ENCODE measurements at regions not wholly inside any gene's neighbourhood (a gene's known extent, or its start where the extent isn't known, plus 50 kb on each side); places are given as distances from the start of the nearest gene placed in this dataset.
A peak's percentile ranks its signal among the peaks of the same experiment; 100 is the strongest.
"Not testable (repeated sequence)": the region's sequence is repeated elsewhere in the genome, so short reads cannot be mapped to it uniquely, and the experiment has no call there.

DNA sequence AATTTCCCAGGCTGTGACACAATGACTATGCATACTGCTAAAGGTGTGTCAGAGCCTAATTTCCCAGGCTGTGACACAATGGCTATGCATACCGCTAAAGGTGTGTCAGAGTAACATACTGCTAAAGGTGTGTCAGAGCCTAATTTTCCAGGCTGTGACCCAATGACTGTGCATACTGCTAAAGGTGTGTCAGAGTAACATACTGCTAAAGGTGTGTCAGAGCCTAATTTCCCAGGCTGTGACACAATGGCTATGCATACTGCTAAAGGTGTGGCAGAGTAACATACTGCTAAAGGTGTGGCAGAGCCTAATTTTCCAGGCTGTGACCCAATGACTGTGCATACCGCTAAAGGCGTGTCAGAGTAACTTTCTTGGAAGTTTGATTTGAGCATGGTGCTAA is 132.9 kb downstream of the BOD1 start:
- H3K9ac ChIP-seq (ENCODE audit: low read depth, low read length, poor library complexity); H3K4me3 ChIP-seq (ENCODE audit: low read length in 2 of 2); H2BK12ac ChIP-seq (ENCODE audit: low read length); H3K18ac ChIP-seq (ENCODE audit: low read length); H3K9me3 ChIP-seq (replicated peaks in 1 of 2; ENCODE audit: control insufficient read depth in 2 of 2, insufficient read depth in 1 of 2, low read depth in 1 of 2, low read length in 2 of 2); H3K4ac ChIP-seq (ENCODE audit: low read length); H2BK5ac ChIP-seq (ENCODE audit: low read length); H3K79me1 ChIP-seq (ENCODE audit: low read depth, low read length); H2BK15ac ChIP-seq (ENCODE audit: low read length); H2AK5ac ChIP-seq (ENCODE audit: low read depth, low read length); H2AFZ ChIP-seq (ENCODE audit: low read length); H4K8ac ChIP-seq (ENCODE audit: low read depth, low read length); H3K14ac ChIP-seq (ENCODE audit: low read length); H3K4me2 ChIP-seq (ENCODE audit: insufficient read depth, low read length, poor library complexity, severe bottlenecking); H3K4me1 ChIP-seq (ENCODE audit: control insufficient read depth in 2 of 2, insufficient read depth in 1 of 2, low read depth in 1 of 2, low read length in 2 of 2); H3K27me3 ChIP-seq (ENCODE audit: control insufficient read depth in 3 of 3, insufficient read depth in 3 of 3, low read depth in 1 of 3, low read length in 3 of 3); H2BK120ac ChIP-seq (ENCODE audit: low read depth, low read length); H3K23ac ChIP-seq (ENCODE audit: low read depth, low read length, poor library complexity); H3K27ac ChIP-seq (replicated peaks; ENCODE audit: low read length); H3K36me3 ChIP-seq (replicated peaks in 1 of 2; ENCODE audit: control insufficient read depth in 2 of 2, insufficient read depth in 2 of 2, low read length in 2 of 2); DNase-seq (ENCODE audit: low spot score): not testable (repeated sequence)
- peak overlapping the region; percentile 33 for H4K91ac ChIP-seq (ENCODE audit: low read depth, low read length, poor library complexity)
- WGBS, 2 donors (ENCODE audit: extremely low coverage in 2 of 2, insufficient read length in 2 of 2, insufficient replicate concordance in 1 of 2), result no CpG with 5 or more reads among the region's 3 CpGs

DNA sequence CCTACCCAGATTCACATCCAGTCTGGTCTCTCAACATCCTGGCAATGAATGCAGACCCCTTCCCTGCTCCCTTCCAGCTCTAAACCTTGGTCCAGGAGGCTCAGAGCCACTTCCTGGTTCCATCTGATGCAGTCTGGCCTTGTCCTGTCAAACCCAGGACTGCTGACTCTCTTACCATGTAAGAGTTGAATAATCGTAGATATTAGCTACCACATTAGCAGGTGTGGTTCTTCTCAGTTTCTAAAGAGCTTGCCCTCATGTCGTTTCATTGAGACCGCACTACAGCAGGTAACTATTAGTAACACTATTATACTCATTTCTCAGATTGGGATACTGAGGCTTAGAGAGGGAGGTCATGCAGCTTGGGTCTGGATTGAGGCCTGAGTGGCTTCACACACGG is 133.3 kb downstream of the BOD1 start:
- H3K14ac ChIP-seq (ENCODE audit: low read length), result no peak overlapping the region

DNA sequence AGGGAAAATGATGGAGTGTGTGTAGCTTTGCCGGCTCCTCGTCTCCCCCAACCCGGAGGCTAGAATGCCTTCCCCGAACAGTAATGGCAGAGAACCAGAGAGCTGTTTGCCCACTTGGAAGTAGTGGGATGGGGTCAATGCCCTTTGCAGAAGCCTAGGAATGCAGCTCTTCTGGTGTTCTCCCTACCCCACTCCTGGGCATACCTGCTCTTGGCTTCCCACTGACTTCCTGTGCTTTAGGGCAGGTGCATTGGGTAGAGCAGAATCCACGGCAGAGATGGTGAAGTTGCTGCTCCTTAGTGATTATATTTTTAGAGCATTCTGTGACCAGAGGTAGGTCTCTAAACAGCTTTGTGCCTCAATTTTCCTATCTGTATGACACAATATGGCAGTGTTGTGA is 134.6 kb downstream of the BOD1 start:
- no peak overlapping the region for H2AFZ ChIP-seq (ENCODE audit: low read length)
- H2BK5ac ChIP-seq (ENCODE audit: low read length), result no peak overlapping the region
- H2BK12ac ChIP-seq (ENCODE audit: low read length), result no peak overlapping the region
- H3K36me3 ChIP-seq (replicated peaks in 1 of 2; ENCODE audit: control insufficient read depth in 2 of 2, insufficient read depth in 2 of 2, low read length in 2 of 2), result no peaks in the 10 kb centered on the region
- no peak overlapping the region for H2BK15ac ChIP-seq (ENCODE audit: low read length)
- no peak overlapping the region for H4K91ac ChIP-seq (ENCODE audit: low read depth, low read length, poor library complexity)
- no peak overlapping the region for H4K8ac ChIP-seq (ENCODE audit: low read depth, low read length)
- no peak overlapping the region for H3K4ac ChIP-seq (ENCODE audit: low read length)
- H3K23ac ChIP-seq (ENCODE audit: low read depth, low read length, poor library complexity), result no peak overlapping the region
- no peaks in the 10 kb centered on the region for H3K4me1 ChIP-seq (ENCODE audit: control insufficient read depth in 2 of 2, insufficient read depth in 1 of 2, low read depth in 1 of 2, low read length in 2 of 2)
- H3K14ac ChIP-seq (ENCODE audit: low read length), result no peak overlapping the region
- no peak overlapping the region for H3K18ac ChIP-seq (ENCODE audit: low read length)
- no peak overlapping the region for H3K27ac ChIP-seq (replicated peaks; ENCODE audit: low read length)
- H3K27me3 ChIP-seq (ENCODE audit: control insufficient read depth in 3 of 3, insufficient read depth in 3 of 3, low read depth in 1 of 3, low read length in 3 of 3), result peaks cover 0 to 6% (median 0%) of the 10 kb centered on the region in 3 experiments
- H2AK5ac ChIP-seq (ENCODE audit: low read depth, low read length), result no peak overlapping the region
- no peak overlapping the region for H3K9ac ChIP-seq (ENCODE audit: low read depth, low read length, poor library complexity)
- H3K4me2 ChIP-seq (ENCODE audit: insufficient read depth, low read length, poor library complexity, severe bottlenecking), result no peak overlapping the region
- H3K9me3 ChIP-seq (replicated peaks in 1 of 2; ENCODE audit: control insufficient read depth in 2 of 2, insufficient read depth in 1 of 2, low read depth in 1 of 2, low read length in 2 of 2), result no peaks in the 10 kb centered on the region
- DNase-seq (ENCODE audit: low spot score), result no peak
- no peaks in the 10 kb centered on the region for H3K79me1 ChIP-seq (ENCODE audit: low read depth, low read length)
- no peak overlapping the region for H2BK120ac ChIP-seq (ENCODE audit: low read depth, low read length)
- no peak overlapping the region for H3K4me3 ChIP-seq (ENCODE audit: low read length in 2 of 2)
- no CpG with 5 or more reads among the region's 5 CpGs for WGBS, 2 donors (ENCODE audit: extremely low coverage in 2 of 2, insufficient read length in 2 of 2, insufficient replicate concordance in 1 of 2)

More for the DNA sequence above, 133.3 kb downstream of the BOD1 start:
- Histone ChIP-seq H3K4me3 (ENCODE audit: low read length in 2 of 2) (no peak overlapping the region), H2AK5ac (ENCODE audit: low read depth, low read length) (no peak overlapping the region), H2AFZ (ENCODE audit: low read length) (no peak overlapping the region), H3K9ac (ENCODE audit: low read depth, low read length, poor library complexity) (no peak overlapping the region), H3K27me3 (ENCODE audit: control insufficient read depth in 3 of 3, insufficient read depth in 3 of 3, low read depth in 1 of 3, low read length in 3 of 3) (peaks cover 0 to 6% (median 0%) of the 10 kb centered on the region in 3 experiments), H3K23ac (ENCODE audit: low read depth, low read length, poor library complexity) (no peak overlapping the region), H3K9me3 (replicated peaks in 1 of 2; ENCODE audit: control insufficient read depth in 2 of 2, insufficient read depth in 1 of 2, low read depth in 1 of 2, low read length in 2 of 2) (no peaks in the 10 kb centered on the region), H3K4ac (ENCODE audit: low read length) (no peak overlapping the region), H3K4me1 (ENCODE audit: control insufficient read depth in 2 of 2, insufficient read depth in 1 of 2, low read depth in 1 of 2, low read length in 2 of 2) (no peaks in the 10 kb centered on the region), H3K79me1 (ENCODE audit: low read depth, low read length) (no peaks in the 10 kb centered on the region), H4K8ac (ENCODE audit: low read depth, low read length) (no peak overlapping the region), H3K27ac (replicated peaks; ENCODE audit: low read length) (no peak overlapping the region), H4K91ac (ENCODE audit: low read depth, low read length, poor library complexity) (no peak overlapping the region), H3K18ac (ENCODE audit: low read length) (no peak overlapping the region), H2BK5ac (ENCODE audit: low read length) (no peak overlapping the region), H2BK120ac (ENCODE audit: low read depth, low read length) (no peak overlapping the region), H2BK15ac (ENCODE audit: low read length) (no peak overlapping the region), H3K36me3 (replicated peaks in 1 of 2; ENCODE audit: control insufficient read depth in 2 of 2, insufficient read depth in 2 of 2, low read length in 2 of 2) (no peaks in the 10 kb centered on the region), H3K4me2 (ENCODE audit: insufficient read depth, low read length, poor library complexity, severe bottlenecking) (no peak overlapping the region), H2BK12ac (ENCODE audit: low read length) (no peak overlapping the region)
- no peak for DNase-seq (ENCODE audit: low spot score)
- WGBS, 2 donors (ENCODE audit: extremely low coverage in 2 of 2, insufficient read length in 2 of 2, insufficient replicate concordance in 1 of 2), result no CpG with 5 or more reads among the region's 4 CpGs

DNA sequence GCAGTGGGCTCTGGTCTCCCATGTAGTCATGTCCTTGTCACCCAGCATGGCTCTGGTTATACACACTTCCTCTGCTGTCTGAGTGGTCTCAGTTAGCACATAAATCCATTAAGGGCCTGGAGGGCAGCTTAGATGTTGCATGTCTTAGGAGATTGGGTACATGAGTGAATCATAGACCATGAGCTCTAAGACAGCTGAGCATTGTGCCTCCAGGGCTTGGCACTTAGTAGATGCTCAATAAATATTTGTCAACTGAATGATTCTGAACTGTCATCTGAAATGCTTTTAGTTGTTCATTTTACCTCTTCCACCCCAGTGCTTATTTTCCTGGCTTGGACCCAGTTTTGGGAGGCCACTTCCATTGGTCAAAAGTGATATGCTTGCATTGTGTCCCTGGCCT is 135.6 kb downstream of the BOD1 start:
- Histone ChIP-seq H2BK120ac (ENCODE audit: low read depth, low read length) (no peak overlapping the region), H3K14ac (ENCODE audit: low read length) (no peak overlapping the region), H3K4me2 (ENCODE audit: insufficient read depth, low read length, poor library complexity, severe bottlenecking) (no peak overlapping the region), H3K4me1 (ENCODE audit: control insufficient read depth in 2 of 2, insufficient read depth in 1 of 2, low read depth in 1 of 2, low read length in 2 of 2) (no peaks in the 10 kb centered on the region), H4K8ac (ENCODE audit: low read depth, low read length) (no peak overlapping the region), H3K9ac (ENCODE audit: low read depth, low read length, poor library complexity) (no peak overlapping the region), H3K18ac (ENCODE audit: low read length) (no peak overlapping the region), H2BK15ac (ENCODE audit: low read length) (no peak overlapping the region), H3K27ac (replicated peaks; ENCODE audit: low read length) (no peak overlapping the region), H3K79me1 (ENCODE audit: low read depth, low read length) (no peaks in the 10 kb centered on the region), H4K91ac (ENCODE audit: low read depth, low read length, poor library complexity) (no peak overlapping the region), H3K27me3 (ENCODE audit: control insufficient read depth in 3 of 3, insufficient read depth in 3 of 3, low read depth in 1 of 3, low read length in 3 of 3) (peaks cover 0 to under 1% (median 0%) of the 10 kb centered on the region in 3 experiments), H3K4ac (ENCODE audit: low read length) (no peak overlapping the region), H3K4me3 (ENCODE audit: low read length in 2 of 2) (no peak overlapping the region), H3K9me3 (replicated peaks in 1 of 2; ENCODE audit: control insufficient read depth in 2 of 2, insufficient read depth in 1 of 2, low read depth in 1 of 2, low read length in 2 of 2) (no peaks in the 10 kb centered on the region), H2BK5ac (ENCODE audit: low read length) (no peak overlapping the region), H2AFZ (ENCODE audit: low read length) (no peak overlapping the region), H3K23ac (ENCODE audit: low read depth, low read length, poor library complexity) (no peak overlapping the region), H2BK12ac (ENCODE audit: low read length) (no peak overlapping the region), H2AK5ac (ENCODE audit: low read depth, low read length) (no peak overlapping the region), H3K36me3 (replicated peaks in 1 of 2; ENCODE audit: control insufficient read depth in 2 of 2, insufficient read depth in 2 of 2, low read length in 2 of 2) (no peaks in the 10 kb centered on the region)
- no peak for DNase-seq (ENCODE audit: low spot score)

Data from neuronal stem cell (in vitro differentiated cells).